ENCODE measurements at regions not wholly inside any gene's neighbourhood (a gene's known extent, or its start where the extent isn't known, plus 50 kb on each side); places are given as distances from the start of the nearest gene placed in this dataset.

DNA sequence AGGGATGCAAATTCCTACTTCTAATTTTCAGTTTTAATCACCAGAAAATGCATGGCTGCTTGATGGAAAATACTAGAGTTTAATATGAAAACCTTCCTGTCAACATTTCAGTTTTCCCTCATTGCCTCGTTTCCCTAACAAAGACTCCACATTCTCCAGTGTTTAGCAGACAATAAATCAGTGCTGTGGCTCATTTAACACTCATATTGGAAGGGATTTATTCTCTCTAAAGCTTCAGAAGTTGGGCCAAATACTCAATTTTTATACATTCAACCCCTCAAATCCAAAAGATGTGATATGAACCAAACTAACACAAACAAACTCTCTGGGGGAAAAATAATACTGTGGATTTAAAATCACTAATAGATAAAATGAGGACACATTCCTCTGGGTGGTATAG, 482.5 kb downstream of the FLRT2 start:
- TF ChIP-seq, protein P1, sequence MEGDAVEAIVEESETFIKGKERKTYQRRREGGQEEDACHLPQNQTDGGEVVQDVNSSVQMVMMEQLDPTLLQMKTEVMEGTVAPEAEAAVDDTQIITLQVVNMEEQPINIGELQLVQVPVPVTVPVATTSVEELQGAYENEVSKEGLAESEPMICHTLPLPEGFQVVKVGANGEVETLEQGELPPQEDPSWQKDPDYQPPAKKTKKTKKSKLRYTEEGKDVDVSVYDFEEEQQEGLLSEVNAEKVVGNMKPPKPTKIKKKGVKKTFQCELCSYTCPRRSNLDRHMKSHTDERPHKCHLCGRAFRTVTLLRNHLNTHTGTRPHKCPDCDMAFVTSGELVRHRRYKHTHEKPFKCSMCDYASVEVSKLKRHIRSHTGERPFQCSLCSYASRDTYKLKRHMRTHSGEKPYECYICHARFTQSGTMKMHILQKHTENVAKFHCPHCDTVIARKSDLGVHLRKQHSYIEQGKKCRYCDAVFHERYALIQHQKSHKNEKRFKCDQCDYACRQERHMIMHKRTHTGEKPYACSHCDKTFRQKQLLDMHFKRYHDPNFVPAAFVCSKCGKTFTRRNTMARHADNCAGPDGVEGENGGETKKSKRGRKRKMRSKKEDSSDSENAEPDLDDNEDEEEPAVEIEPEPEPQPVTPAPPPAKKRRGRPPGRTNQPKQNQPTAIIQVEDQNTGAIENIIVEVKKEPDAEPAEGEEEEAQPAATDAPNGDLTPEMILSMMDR (conservative IDR thresholded peaks at IDR 0.05; ENCODE audit: low read depth in 2 of 2) = no peak
- TF ChIP-seq EZH2 (IDR thresholded peaks at IDR 0.05; ENCODE audit: low read depth, unreplicated experiment) = no peak
- no peak for TF ChIP-seq EZH2phosphoT487 (IDR thresholded peaks at IDR 0.05; ENCODE audit: unreplicated experiment)

Measured in GM23338 (cell line).